ENCODE measurements at regions not wholly inside any gene's neighbourhood (a gene's known extent, or its start where the extent isn't known, plus 50 kb on each side); places are given as distances from the start of the nearest gene placed in this dataset.

DNA sequence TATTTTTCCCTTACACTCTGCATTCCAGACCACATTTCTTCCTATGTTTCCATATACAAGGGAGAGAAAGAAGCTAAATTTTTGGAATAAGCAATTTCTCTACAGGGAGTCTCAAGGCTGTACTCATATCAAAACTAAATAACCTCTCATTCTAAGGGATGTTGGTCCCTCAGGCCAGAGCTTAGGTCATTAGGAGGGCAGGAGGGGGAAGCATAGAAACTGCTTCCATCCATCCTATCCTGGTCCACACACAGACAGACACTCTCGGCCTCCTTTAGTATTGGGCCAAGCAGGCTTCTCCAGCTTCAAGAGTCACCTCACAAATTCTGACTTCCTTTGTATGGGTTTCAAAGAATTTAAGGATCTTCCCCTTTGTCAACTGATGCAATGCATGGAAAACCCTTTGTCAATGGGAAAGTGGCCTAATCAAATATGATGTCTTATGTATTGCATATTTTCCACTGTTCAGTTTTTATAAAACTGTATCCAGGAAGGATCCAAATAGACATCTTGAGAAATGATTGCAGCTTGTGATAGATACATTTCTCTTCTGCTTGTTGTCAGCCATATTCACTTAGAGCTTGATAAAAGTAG lies 140.7 kb upstream of the RARB start:
- TF ChIP-seq, protein P1, sequence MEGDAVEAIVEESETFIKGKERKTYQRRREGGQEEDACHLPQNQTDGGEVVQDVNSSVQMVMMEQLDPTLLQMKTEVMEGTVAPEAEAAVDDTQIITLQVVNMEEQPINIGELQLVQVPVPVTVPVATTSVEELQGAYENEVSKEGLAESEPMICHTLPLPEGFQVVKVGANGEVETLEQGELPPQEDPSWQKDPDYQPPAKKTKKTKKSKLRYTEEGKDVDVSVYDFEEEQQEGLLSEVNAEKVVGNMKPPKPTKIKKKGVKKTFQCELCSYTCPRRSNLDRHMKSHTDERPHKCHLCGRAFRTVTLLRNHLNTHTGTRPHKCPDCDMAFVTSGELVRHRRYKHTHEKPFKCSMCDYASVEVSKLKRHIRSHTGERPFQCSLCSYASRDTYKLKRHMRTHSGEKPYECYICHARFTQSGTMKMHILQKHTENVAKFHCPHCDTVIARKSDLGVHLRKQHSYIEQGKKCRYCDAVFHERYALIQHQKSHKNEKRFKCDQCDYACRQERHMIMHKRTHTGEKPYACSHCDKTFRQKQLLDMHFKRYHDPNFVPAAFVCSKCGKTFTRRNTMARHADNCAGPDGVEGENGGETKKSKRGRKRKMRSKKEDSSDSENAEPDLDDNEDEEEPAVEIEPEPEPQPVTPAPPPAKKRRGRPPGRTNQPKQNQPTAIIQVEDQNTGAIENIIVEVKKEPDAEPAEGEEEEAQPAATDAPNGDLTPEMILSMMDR (IDR thresholded peaks at IDR 0.05; ENCODE audit: low read depth, low read length, missing control alignments), result no peak
- no peak for DNase-seq (ENCODE audit: low read depth)
- H3K4me3 ChIP-seq (ENCODE audit: low read depth, low read length), result no peak overlapping the region

DNA sequence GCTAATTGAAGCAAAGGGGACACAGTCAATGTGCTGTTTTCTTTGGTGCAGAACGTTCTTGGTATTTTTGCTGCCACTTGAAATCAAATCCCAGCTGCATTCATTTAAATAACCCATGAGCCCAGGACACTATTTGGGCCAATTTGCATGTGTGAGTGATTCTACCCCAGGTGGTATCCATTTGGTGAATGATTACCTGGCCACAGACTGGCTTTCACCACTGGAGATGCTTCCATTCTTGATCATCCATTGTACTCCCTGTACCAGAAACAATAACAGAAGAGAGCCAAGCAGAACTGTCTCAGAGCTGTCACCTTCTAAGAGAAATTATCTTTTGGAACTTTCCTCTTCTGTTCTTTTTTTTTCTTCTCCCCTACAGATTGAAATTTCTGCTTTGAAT lies 139.7 kb upstream of the RARB start:
- no peak for DNase-seq (ENCODE audit: low read depth)
- no peak overlapping the region for H3K4me3 ChIP-seq (ENCODE audit: low read depth, low read length)
- TF ChIP-seq, protein P1 (IDR thresholded peaks at IDR 0.05; ENCODE audit: low read depth, low read length, missing control alignments), result no peak

DNA sequence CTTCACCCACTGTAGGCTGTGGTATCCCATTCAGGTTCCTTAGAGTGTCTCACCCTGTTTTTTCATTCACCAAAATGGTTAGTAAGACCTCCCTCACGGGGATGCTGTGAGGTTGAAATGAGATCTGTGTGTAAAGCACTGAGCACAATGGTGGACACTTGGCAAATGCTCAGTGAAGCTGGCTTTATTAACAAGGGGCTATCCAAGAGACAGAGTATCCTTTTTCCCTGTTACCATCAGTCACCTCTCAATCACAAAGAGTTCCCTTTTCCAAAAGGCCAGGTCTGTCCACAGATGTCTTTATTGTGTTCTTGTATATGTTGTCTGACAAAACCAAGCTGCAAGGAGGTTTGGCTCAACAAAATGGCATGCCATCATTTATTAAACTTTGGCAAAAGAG lies 138.9 kb upstream of the RARB start:
- H3K4me3 ChIP-seq (ENCODE audit: low read depth, low read length), result no peak overlapping the region
- DNase-seq (ENCODE audit: low read depth), result no peak
- TF ChIP-seq, protein P1 (IDR thresholded peaks at IDR 0.05; ENCODE audit: low read depth, low read length, missing control alignments), result no peak

DNA sequence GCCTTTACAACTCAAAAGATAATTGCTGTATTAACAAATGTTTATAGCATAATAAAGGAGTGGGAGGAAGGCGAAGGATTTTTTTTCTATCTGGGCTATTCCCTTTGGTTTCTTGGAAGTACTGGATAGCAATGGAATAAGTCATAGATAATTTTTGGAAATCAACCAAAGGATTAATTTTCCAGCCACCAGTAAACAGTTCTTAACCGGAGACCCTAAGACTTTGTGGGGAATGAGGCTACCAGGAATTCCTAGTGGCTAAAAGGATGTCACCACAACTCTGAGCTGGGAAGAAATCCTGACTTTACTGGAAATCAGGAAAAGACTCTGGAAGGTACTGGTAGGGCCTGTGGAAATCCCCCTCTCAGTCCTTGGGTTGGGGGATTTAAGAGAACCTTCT lies 138.4 kb upstream of the RARB start:
- no peak for DNase-seq (ENCODE audit: low read depth)
- TF ChIP-seq, protein P1 (IDR thresholded peaks at IDR 0.05; ENCODE audit: low read depth, low read length, missing control alignments), result no peak
- no peak overlapping the region for H3K4me3 ChIP-seq (ENCODE audit: low read depth, low read length)

DNA sequence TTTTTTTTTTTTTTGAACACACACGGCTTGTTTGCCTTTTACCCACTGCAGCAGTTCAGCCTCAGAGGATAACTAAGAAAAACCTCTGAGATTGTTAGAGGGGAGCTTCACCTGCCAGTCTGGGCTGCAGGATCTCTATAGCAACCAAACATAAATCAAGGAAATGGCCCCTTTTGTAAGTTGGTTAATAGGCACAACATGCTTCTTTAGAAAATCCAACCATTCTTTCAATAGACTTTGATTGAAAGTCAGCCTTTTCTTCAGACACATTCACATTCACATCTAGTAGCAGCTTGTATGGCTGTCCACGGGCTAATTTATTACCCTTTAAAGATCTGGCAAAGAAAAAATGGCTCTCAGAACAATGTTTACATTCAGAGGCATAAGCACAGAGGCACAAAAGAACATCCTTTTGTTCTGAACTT lies 136.6 kb upstream of the RARB start:
- no peak for DNase-seq (ENCODE audit: low read depth)
- H3K4me3 ChIP-seq (ENCODE audit: low read depth, low read length), result no peak overlapping the region
- TF ChIP-seq, protein P1 (IDR thresholded peaks at IDR 0.05; ENCODE audit: low read depth, low read length, missing control alignments), result no peak

DNA sequence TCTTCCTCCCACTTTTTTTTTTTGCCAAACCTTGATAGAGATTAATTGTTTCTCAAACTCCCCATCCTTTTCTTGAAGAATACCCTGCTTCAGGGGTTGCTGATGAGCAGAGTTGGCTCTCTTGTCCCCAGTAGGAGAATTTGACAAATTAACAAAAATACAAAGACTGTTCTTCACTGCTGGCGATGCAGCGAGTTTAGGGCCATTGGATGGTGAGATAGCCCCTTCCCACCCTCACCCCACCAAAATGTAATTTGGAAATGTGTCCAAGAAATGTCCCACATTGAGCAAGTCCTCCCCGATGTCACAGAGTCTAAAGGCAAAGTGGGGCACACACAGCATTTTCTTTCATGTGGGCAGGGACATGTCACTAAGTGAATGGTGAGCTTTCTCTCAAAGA lies 136.0 kb upstream of the RARB start:
- H3K4me3 ChIP-seq (ENCODE audit: low read depth, low read length), result no peak overlapping the region
- DNase-seq (ENCODE audit: low read depth), result no peak
- TF ChIP-seq, protein P1 (IDR thresholded peaks at IDR 0.05; ENCODE audit: low read depth, low read length, missing control alignments), result no peak

DNA sequence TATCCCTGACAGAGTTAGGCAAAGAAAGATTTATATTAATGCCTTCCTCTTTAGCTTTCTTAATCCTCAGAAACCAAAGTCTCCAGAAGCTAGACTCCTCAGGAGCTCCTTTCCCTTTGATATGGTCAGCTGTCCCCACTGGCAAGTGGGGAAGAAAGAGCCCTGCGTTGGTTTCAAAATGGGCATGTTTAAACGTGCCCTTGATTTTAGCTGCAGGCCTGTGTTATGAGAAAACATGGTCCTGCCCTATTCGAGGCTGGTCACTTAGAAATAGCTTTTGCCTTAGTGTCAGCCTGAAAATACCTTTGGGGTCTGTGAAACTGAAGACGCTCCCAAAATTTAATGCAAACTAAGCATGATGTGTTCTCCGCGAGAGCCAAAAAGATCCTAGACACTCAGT lies 135.5 kb upstream of the RARB start:
- no peak for DNase-seq (ENCODE audit: low read depth)
- no peak overlapping the region for H3K4me3 ChIP-seq (ENCODE audit: low read depth, low read length)
- TF ChIP-seq, protein P1 (IDR thresholded peaks at IDR 0.05; ENCODE audit: low read depth, low read length, missing control alignments), result no peak

Data from GM12864 (cell line).